ENCODE measurements at regions not wholly inside any gene's neighbourhood (a gene's known extent, or its start where the extent isn't known, plus 50 kb on each side); places are given as distances from the start of the nearest gene placed in this dataset.

DNA sequence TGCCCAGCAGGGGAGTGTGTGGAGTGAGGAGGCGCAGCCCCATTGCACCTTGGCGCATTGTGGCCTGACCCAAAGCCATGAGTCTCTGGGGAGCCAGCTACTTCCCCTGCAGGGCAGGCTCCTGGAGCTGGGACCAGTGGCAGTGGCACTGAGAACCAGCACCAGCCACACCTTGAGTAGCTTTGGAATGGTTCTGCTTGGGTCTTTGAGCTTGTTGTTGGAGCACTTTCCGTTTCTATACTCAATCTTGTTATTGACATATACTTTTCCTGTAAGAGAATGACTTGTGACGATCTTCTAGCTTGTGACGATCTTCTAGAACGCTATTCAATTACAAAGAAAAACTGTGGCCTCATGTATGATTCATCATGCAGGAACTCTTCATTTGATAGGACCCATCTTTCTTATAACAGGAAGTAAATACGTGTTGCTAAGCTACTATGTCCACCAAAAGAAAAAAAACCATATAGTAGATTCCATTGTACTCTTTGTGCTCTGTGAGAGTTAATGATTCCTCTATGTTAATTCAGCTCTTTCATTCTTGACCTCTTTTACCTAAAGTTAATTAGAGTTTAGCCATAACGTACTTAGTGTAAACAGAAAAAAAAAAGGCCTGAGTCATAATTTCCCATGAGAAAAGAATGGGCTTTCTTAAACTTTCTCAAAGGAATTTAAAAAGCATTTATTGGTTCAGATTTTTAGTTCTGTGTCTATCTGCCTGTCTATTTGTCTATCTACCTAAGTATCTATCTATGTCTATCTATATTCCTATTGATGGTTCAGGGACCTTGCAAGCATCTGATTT, 113.1 kb downstream of the GATA6 start:
- 52 to 62% (median 58%) methylated on average over 8 of the region's 8 CpGs for WGBS, 4 donors
- intact Hi-C loops (cut with DNase I), result loop anchor here in 6 of 10 donors (5.0 to 10.0 kb wide), 5 partner anchors 35 to 288 kb away; partner anchors contain the start of gene GATA6 (in 1 of the 6)
- Histone ChIP-seq H3K27me3 (no peaks in the 10 kb centered on the region), H3K36me3 (no peaks in the 10 kb centered on the region), H3K27ac (peak overlapping the region in 1 of 12 donors; percentile 66), H3K9me3 (no peaks in the 10 kb centered on the region), H3K4me1 (peaks cover 0 to 50% (median 15%) of the 10 kb centered on the region in 12 donors), H3K4me3 (no peak overlapping the region)
- TF ChIP-seq, protein P1, sequence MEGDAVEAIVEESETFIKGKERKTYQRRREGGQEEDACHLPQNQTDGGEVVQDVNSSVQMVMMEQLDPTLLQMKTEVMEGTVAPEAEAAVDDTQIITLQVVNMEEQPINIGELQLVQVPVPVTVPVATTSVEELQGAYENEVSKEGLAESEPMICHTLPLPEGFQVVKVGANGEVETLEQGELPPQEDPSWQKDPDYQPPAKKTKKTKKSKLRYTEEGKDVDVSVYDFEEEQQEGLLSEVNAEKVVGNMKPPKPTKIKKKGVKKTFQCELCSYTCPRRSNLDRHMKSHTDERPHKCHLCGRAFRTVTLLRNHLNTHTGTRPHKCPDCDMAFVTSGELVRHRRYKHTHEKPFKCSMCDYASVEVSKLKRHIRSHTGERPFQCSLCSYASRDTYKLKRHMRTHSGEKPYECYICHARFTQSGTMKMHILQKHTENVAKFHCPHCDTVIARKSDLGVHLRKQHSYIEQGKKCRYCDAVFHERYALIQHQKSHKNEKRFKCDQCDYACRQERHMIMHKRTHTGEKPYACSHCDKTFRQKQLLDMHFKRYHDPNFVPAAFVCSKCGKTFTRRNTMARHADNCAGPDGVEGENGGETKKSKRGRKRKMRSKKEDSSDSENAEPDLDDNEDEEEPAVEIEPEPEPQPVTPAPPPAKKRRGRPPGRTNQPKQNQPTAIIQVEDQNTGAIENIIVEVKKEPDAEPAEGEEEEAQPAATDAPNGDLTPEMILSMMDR (IDR thresholded peaks at IDR 0.05), result no peak
- no peak for TF ChIP-seq POLR2A (IDR thresholded peaks at IDR 0.05)
- ATAC-seq (peak in 2 of 4 donors; percentile 21 to 33), DNase-seq (no peak)

DNA sequence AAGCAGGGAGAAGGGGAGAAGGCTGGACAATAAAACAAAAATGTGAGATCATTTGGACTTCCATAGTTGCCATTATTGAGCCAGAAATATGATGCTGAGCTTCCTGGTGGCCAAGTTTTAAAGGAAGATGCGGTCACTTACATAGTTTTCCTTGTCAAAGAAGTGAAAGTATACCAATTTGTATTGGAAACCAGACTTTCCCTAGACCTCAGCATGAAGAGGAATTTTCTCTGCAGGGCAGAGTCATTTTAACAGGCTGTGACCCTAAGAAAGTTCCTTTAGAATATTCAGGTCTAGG, 111.0 kb downstream of the GATA6 start:
- no peaks in the 10 kb centered on the region for H3K36me3 ChIP-seq
- H3K9me3 ChIP-seq, result no peaks in the 10 kb centered on the region
- intact Hi-C loops (cut with DNase I), result loop anchor here in 6 of 10 donors (5.0 to 10.0 kb wide), 5 partner anchors 37 to 286 kb away; partner anchors contain the start of gene GATA6 (in 1 of the 6)
- 93 to 95% (median 94%) methylated on average over 1 of the region's 1 CpG for WGBS, 4 donors
- TF ChIP-seq POLR2A (IDR thresholded peaks at IDR 0.05), result no peak
- TF ChIP-seq, protein P1 (IDR thresholded peaks at IDR 0.05), result no peak
- no peak overlapping the region for H3K4me3 ChIP-seq
- DNase-seq (no peak), ATAC-seq (no peak)
- H3K27ac ChIP-seq, result peak overlapping the region in 7 of 12 donors; percentile 66 to 95 (median 91)
- peaks cover 0 to 54% (median 17%) of the 10 kb centered on the region in 12 donors for H3K4me1 ChIP-seq
- no peaks in the 10 kb centered on the region for H3K27me3 ChIP-seq

DNA sequence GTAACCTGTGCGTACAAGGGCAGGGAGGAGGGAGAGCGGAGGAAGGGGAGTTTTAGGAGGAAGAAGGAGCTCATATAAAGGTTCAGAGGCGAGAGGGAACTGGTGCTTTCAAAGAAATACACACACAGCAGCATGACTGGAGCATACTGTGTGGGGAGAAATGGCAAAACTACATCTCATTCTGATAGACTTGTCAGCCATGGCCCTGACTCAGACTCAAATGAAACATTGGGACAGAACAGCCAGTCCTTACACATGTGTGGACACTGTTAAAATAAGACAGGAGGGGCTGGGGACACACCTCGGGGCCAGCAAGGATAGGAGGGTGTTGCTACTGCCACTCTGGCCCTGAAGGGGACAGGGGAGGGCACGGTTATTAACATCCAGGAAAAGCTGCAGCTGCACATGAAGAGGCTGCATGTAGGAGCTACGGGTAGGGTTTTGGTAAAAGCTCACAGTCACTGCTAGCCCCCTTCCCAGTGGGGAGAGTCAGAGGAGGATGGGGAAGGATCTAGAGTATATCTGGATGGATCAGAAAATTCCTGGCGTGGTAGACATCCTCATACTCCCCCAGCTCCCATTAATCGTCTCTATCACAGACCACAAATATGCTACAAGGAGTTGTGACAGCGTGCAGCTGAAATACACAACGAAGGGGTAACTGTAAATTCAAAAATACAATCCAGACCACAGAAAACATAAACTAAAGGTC, 110.5 kb downstream of the GATA6 start:
- H3K4me1 ChIP-seq, result peaks cover 0 to 53% (median 17%) of the 10 kb centered on the region in 12 donors
- DNase-seq, result no peak
- 65 to 70% (median 68%) methylated on average over 10 of the region's 10 CpGs for WGBS, 4 donors
- no peaks in the 10 kb centered on the region for H3K36me3 ChIP-seq
- peak in 2 of 4 donors; percentile 34 to 48 for ATAC-seq
- no peaks in the 10 kb centered on the region for H3K27me3 ChIP-seq
- no peak for TF ChIP-seq POLR2A (IDR thresholded peaks at IDR 0.05)
- TF ChIP-seq, protein P1 (IDR thresholded peaks at IDR 0.05), result no peak
- H3K27ac ChIP-seq, result peak overlapping the region; percentile 37 to 95 (median 84)
- H3K4me3 ChIP-seq, result no peak overlapping the region
- H3K9me3 ChIP-seq, result no peaks in the 10 kb centered on the region
- intact Hi-C loops (cut with DNase I), result loop anchor here in 9 of 10 donors (2.0 to 10.0 kb wide), 11 partner anchors 37 to 425 kb away; partner anchors contain the start of gene GATA6 (in 1 of the 9)

DNA sequence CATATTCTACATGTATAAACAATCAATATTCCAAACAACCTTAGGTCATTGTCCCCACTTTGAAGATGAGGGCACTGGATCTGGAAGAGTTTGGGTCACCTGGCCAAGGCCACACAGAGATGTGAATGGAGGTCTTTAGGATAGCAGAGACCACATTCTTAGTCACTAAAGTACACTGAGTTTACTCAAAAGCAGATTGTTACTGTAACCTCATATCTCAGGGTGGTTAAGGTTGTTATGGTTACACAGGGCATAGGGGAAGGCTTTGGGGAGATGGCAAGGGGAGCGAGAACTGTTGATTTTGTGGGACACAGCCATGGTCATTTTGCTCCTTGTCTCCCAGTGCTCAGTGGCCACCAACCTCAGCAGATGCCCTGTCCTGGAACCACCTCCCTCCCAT, 109.4 kb downstream of the GATA6 start:
- TF ChIP-seq POLR2A (IDR thresholded peaks at IDR 0.05), result no peak
- TF ChIP-seq, protein P1 (IDR thresholded peaks at IDR 0.05), result no peak

More for the DNA sequence above, 109.4 kb downstream of the GATA6 start:
- Histone ChIP-seq H3K36me3 (no peaks in the 10 kb centered on the region), H3K4me1 (peaks cover 0 to 53% (median 17%) of the 10 kb centered on the region in 12 donors), H3K27ac (peak overlapping the region in 11 of 12 donors; percentile 64 to 95 (median 85)), H3K4me3 (no peak overlapping the region), H3K9me3 (peaks cover 0 to 5% (median 0%) of the 10 kb centered on the region in 12 donors), H3K27me3 (no peaks in the 10 kb centered on the region)
- WGBS, 4 donors, result 97 to 100% (median 100%) methylated on average over 1 of the region's 1 CpG
- ATAC-seq, result no peak
- DNase-seq, result no peak
- intact Hi-C loops (cut with DNase I), result loop anchor here in 8 of 10 donors (2.0 to 10.0 kb wide), 7 partner anchors 66 to 426 kb away; no protein-coding TSS in a partner anchor

Data from heart left ventricle (tissue), 16 donors.